GM12891 (cell line): ENCODE measurements at regions not wholly inside any gene's neighbourhood (a gene's known extent, or its start where the extent isn't known, plus 50 kb on each side); places are given as distances from the start of the nearest gene placed in this dataset.

ENCODE experiments used
- POLR2A ChIP-seq: IDR thresholded peaks from 2 replicates; pipeline ENCODE4 v1.6.1; 2011; ENCODE audit warnings: low read depth, low read length, control low read depth
- POLR2AphosphoS5 ChIP-seq: IDR thresholded peaks from 2 replicates; pipeline ENCODE4 v1.6.1; 2011; ENCODE audit warnings: low read depth, low read length, control low read depth
- SPI1 ChIP-seq: IDR thresholded peaks from 2 replicates; pipeline ENCODE4 v1.6.1; 2011; ENCODE audit warnings: low read depth, low read length, control low read depth

DNA sequence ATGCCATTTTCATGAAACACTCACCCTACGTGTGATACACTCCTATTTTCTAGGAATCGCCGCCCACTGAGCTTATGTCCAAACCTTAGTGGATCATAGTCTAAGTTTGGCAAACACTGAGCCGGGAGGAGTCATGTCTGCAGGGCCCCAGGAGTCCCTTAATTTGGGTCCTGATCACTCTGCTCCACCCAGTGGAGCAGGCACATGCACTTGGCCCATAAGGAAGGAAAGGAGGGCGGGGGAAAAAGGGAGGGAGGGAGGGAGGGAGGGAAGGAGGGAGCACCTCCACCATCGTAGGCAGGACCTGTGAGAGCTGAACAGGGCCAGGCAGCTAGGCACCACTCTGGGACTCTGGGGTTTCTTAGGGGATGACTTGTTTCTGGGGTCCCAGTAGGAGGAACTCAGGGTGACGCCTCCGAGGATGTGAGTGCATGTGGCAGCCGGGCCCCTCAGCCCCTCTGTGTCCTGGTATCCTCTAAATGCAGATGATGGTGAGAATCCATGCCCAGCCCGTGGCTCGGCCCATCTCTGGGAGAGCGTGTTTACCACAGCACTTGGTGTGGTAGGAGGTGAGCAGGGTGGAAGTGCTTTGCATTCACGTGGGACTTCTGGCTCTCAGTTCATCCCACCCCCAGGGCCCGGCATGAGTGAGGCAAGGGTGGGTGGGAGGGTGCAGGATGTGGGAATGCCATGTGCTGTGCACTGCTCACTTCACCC is 109.4 kb downstream of the KLF13 start:
- TF ChIP-seq POLR2AphosphoS5 (no peak), POLR2A (no peak), SPI1 (0 out of 2 replicates have a peak, but pooled peaks have one; percentile 0)
